C4-2B (cell line): ENCODE measurements at regions not wholly inside any gene's neighbourhood (a gene's known extent, or its start where the extent isn't known, plus 50 kb on each side); places are given as distances from the start of the nearest gene placed in this dataset.
"Not testable (repeated sequence)": the region's sequence is repeated elsewhere in the genome, so short reads cannot be mapped to it uniquely, and the experiment has no call there.

Source experiments
- ZFX ChIP-seq: fragments of 450-650 bp; IDR thresholded peaks from 2 replicates; pipeline ENCODE4 v1.6.1; 2017
- TF ChIP-seq, protein P1 (sequence below): fragments of 450-650 bp; conservative IDR thresholded peaks from 2 replicates; pipeline ENCODE4 v1.5.1; 2017; ENCODE audit warnings: mild to moderate bottlenecking

DNA sequence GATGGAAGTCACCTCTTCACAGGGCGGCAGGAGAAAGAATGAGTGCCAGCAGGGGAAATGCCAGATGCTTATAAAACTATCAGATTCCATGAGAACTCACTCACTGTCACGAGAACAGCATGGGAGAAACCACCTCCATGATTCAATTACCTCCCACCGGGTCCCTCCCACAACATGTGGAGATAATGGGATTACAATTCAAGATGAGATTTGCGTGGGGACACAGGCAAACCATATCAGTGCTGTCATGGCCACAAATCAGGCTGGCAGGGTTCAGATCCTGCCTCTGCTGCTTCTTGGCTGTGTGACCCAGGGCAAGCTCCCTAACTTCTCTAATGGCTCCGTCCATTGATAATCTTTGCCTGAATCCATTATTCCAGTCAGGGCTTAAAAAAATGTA is 389.5 kb downstream of the NPHP4 start:
- TF ChIP-seq, protein P1, sequence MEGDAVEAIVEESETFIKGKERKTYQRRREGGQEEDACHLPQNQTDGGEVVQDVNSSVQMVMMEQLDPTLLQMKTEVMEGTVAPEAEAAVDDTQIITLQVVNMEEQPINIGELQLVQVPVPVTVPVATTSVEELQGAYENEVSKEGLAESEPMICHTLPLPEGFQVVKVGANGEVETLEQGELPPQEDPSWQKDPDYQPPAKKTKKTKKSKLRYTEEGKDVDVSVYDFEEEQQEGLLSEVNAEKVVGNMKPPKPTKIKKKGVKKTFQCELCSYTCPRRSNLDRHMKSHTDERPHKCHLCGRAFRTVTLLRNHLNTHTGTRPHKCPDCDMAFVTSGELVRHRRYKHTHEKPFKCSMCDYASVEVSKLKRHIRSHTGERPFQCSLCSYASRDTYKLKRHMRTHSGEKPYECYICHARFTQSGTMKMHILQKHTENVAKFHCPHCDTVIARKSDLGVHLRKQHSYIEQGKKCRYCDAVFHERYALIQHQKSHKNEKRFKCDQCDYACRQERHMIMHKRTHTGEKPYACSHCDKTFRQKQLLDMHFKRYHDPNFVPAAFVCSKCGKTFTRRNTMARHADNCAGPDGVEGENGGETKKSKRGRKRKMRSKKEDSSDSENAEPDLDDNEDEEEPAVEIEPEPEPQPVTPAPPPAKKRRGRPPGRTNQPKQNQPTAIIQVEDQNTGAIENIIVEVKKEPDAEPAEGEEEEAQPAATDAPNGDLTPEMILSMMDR = not testable (repeated sequence)
- TF ChIP-seq ZFX = not testable (repeated sequence)
